ENCODE measurements at regions not wholly inside any gene's neighbourhood (a gene's known extent, or its start where the extent isn't known, plus 50 kb on each side); places are given as distances from the start of the nearest gene placed in this dataset.

- TF ChIP-seq CTCF (conservative IDR thresholded peaks at IDR 0.05) (no peak), ZFX (IDR thresholded peaks at IDR 0.05) (no peak)
Measured at GRCh38 chr18:42484648-42485047, 529.6 kb downstream of the PIK3C3 start.

Data from C4-2B (cell line).